Lower lobe of right lung (tissue), 2 donors: ENCODE measurements at regions not wholly inside any gene's neighbourhood (a gene's known extent, or its start where the extent isn't known, plus 50 kb on each side); places are given as distances from the start of the nearest gene placed in this dataset.

Experiments
- ATAC-seq, 2 donors: fragments of 200-7000 bp; cut with Tn5 transposase; one replicate each; pipeline ENCODE4 v1.9.1; 2020 to 2022; ENCODE audit warnings: mild to moderate bottlenecking in 2 of 2, moderate library complexity in 2 of 2
- DNase-seq: peaks from one replicate; pipeline ENCODE4 v3.0.0-alpha.2; 2020
- H3K27ac ChIP-seq: fragments of 200-600 bp; one replicate; pipeline ENCODE4 v1.8.0; 2022
- H3K27me3 ChIP-seq: fragments of 200-600 bp; one replicate; pipeline ENCODE4 v1.8.0; 2022; ENCODE audit warnings: low read depth
- H3K36me3 ChIP-seq: fragments of 200-600 bp; one replicate; pipeline ENCODE4 v1.8.0; 2022; ENCODE audit warnings: mild to moderate bottlenecking
- H3K4me1 ChIP-seq: fragments of 200-600 bp; one replicate; pipeline ENCODE4 v1.8.0; 2022
- H3K4me3 ChIP-seq: fragments of 200-600 bp; one replicate; pipeline ENCODE4 v1.8.0; 2022; ENCODE audit warnings: mild to moderate bottlenecking
- H3K9me3 ChIP-seq: fragments of 200-600 bp; one replicate; pipeline ENCODE4 v1.8.0; 2022
- intact Hi-C: fragments of 100-400 bp; cut with DNase I; formaldehyde crosslinking; loops from one replicate; pipeline ENCODE4 v1.11.0; 2022
- TF ChIP-seq, protein P1 (sequence below): fragments of 200-600 bp; IDR thresholded peaks from one replicate; pipeline ENCODE4 v1.8.0; 2022; ENCODE audit warnings: antibody characterized with exemption, mild to moderate bottlenecking
- donor health status: DM: no; HTN: yes; CAD: no; lungs with severe emphysema.

DNA sequence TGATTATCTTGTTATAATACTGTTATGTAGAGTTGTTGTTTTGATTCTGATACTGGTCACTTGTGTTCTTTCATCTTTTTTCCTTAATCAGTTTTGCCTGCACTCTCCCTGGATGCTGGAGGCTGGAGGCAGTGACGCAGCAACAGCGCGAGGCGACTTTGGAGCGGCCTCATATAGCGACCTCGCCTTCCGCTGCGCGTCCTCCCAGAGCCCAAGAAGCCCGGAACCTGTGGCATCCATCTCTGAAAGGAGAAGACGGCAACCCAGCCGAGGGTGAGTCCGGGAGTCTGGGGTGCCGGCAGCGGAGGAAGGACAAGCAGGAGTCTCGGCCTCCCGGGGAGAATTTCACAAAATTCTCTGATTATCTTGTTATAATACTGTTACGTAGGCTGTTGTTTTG, 161.2 kb downstream of the ZNF33B start:
- H3K27ac ChIP-seq, result no peak overlapping the region
- ATAC-seq (no peak), DNase-seq (no peak)
- no peaks in the 10 kb centered on the region for H3K36me3 ChIP-seq
- TF ChIP-seq, protein P1, sequence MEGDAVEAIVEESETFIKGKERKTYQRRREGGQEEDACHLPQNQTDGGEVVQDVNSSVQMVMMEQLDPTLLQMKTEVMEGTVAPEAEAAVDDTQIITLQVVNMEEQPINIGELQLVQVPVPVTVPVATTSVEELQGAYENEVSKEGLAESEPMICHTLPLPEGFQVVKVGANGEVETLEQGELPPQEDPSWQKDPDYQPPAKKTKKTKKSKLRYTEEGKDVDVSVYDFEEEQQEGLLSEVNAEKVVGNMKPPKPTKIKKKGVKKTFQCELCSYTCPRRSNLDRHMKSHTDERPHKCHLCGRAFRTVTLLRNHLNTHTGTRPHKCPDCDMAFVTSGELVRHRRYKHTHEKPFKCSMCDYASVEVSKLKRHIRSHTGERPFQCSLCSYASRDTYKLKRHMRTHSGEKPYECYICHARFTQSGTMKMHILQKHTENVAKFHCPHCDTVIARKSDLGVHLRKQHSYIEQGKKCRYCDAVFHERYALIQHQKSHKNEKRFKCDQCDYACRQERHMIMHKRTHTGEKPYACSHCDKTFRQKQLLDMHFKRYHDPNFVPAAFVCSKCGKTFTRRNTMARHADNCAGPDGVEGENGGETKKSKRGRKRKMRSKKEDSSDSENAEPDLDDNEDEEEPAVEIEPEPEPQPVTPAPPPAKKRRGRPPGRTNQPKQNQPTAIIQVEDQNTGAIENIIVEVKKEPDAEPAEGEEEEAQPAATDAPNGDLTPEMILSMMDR, result no peak
- intact Hi-C loops, result no loop called here
- H3K4me3 ChIP-seq, result no peak overlapping the region
- H3K9me3 ChIP-seq, result no peaks in the 10 kb centered on the region
- peaks cover 8% of the 10 kb centered on the region for H3K27me3 ChIP-seq
- peaks cover 3% of the 10 kb centered on the region for H3K4me1 ChIP-seq

DNA sequence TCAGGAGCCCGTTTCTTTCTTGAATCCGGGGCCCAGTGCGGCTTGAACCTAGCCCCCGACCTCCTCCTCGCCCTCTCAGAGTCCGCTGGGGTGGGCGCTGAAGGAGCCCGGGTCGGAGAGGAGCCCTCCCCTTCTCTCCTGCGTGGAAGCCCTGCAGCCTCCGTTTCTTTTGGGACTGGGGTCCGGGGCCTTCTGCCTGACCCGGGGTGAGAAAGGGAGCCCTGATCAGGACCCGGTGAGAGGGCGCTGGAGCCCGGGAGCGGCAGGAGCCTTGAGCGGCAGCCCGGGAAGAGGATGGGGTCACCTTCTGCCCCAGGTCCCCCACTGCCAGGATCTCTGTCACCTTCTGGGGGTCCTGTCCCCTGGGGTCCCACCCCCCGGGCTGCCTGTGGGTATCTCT, 162.3 kb downstream of the ZNF33B start:
- DNase-seq (no peak), ATAC-seq (peak; percentile 23 to 30)
- peak overlapping the region; percentile 57 for H3K4me3 ChIP-seq

DNA sequence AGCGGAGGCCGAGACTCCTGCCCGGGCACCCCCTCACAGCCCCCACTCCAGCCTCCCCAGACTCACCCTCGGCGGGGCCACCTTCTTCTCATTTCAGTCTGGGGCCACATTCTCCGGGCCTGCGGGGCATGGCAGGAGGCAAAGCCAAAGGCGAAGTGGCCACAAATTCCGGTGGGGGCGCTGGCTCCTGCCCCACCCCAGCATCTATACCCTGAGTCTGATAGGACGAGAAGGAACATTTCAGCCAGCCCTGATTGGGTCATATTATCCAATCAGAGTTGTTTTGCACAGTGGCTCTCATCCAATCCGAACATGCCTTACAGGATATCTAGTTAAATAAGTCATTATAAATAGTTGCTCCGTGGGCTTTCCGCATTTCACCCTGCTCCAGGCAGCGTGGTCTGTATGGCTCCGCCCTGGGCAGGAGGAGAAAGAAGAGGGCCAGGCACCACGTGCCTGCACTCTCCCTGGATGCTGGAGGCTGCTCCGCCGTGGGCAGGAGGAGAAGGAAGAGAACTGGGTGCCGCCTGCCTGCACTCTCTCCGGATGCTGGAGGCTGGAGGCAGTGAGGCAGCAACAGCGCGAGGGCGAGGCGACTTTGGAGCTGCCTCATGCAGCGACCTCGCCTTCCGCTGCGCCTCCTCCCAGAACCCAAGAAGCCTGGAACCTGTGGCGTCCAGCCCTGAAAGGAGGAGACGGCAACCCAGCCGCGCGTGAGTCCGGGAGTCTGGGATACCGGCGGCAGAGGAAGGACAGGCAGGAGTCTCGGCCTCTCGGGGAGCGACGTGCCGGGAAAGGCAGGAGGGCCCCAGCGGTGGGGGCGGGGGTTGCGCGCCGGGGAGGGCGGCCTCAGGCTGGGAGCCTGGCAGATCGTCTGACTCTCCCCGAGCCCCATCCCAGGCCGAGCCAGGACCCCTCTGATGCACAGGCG, 162.9 kb downstream of the ZNF33B start:
- peak; percentile 45 for DNase-seq
- TF ChIP-seq, protein P1, result no peak

More for the DNA sequence above, 162.3 kb downstream of the ZNF33B start:
- Histone ChIP-seq H3K36me3 (no peaks in the 10 kb centered on the region), H3K4me1 (peaks cover 3% of the 10 kb centered on the region), H3K27ac (peak overlapping the region; percentile 36), H3K27me3 (peaks cover 8% of the 10 kb centered on the region), H3K9me3 (no peaks in the 10 kb centered on the region)
- TF ChIP-seq, protein P1, result no peak
- intact Hi-C loops, result no loop called here

GRCh38 chr10:42454313-42454712, 184.1 kb downstream of the ZNF33B start:
- Histone ChIP-seq H3K4me3 (no peak overlapping the region), H3K36me3 (no peaks in the 10 kb centered on the region), H3K4me1 (no peaks in the 10 kb centered on the region), H3K27me3 (no peaks in the 10 kb centered on the region), H3K27ac (no peak overlapping the region), H3K9me3 (no peaks in the 10 kb centered on the region)
- ATAC-seq, result no peak
- intact Hi-C loops, result no loop called here
- TF ChIP-seq, protein P1, result no peak
- DNase-seq, result no peak

More for the DNA sequence above, 162.9 kb downstream of the ZNF33B start:
- H3K27me3 ChIP-seq, result peaks cover 8% of the 10 kb centered on the region
- H3K4me1 ChIP-seq, result peaks cover 3% of the 10 kb centered on the region
- peak overlapping the region; percentile 57 for H3K4me3 ChIP-seq
- peak; percentile 57 to 59 for ATAC-seq
- intact Hi-C loops, result no loop called here
- H3K36me3 ChIP-seq, result no peaks in the 10 kb centered on the region
- peak overlapping the region; percentile 36 for H3K27ac ChIP-seq
- H3K9me3 ChIP-seq, result no peaks in the 10 kb centered on the region

DNA sequence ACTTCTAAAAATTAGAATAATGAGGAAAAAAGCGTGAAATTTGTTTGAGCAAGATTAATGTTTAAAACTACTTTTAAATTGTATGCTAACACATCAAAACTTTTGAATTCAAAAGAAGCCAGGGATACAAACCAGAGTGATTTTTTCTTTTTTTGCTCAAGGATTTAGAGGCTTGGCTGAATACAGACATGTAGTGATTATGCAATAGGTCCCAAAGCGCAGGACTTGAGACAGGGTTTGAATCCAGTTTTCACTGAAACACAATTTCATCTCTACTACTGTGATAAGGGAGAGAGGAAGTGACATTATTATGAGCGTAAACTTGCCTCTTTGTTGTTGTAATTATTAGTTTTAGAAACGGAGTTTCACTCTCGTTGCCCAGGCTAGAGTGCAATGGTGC, 207.3 kb downstream of the ZNF33B start:
- Histone ChIP-seq H3K36me3 (no peaks in the 10 kb centered on the region), H3K4me3 (no peak overlapping the region), H3K27ac (no peak overlapping the region), H3K4me1 (no peaks in the 10 kb centered on the region), H3K27me3 (no peaks in the 10 kb centered on the region), H3K9me3 (no peaks in the 10 kb centered on the region)
- intact Hi-C loops, result no loop called here
- TF ChIP-seq, protein P1, result no peak
- ATAC-seq (no peak), DNase-seq (no peak)
